HCT116 (cell line): ENCODE measurements at regions not wholly inside any gene's neighbourhood (a gene's known extent, or its start where the extent isn't known, plus 50 kb on each side); places are given as distances from the start of the nearest gene placed in this dataset.

ENCODE experiments used
- ATAC-seq: fragments of 200-7000 bp; cut with Tn5 transposase; 2 replicates; pipeline ENCODE4 v1.9.1; 2020; ENCODE audit warnings: mild to moderate bottlenecking, moderate library complexity
- BruUV-seq: library from RNA; stranded (reverse); fragments of 400-500 nt; replicated peaks from 2 replicates; lab custom pipeline; 2021; lab: Mats Ljungman, UMichigan
- CTCF ChIA-PET: fragments of 300-600 bp; sonication (Branson Sonifier 250); formaldehyde crosslinking; loops from one replicate; lab custom pipeline; 2021; ENCODE audit warnings: antibody characterized with exemption; lab: Charles Lee
- POLR2A ChIA-PET: fragments of 300-600, 350-600 bp; sonication (Branson Sonifier 250); formaldehyde crosslinking; loops from one replicate; lab custom pipeline; 2021; ENCODE audit warnings: antibody characterized with exemption; lab: Charles Lee
- RAD21 ChIA-PET, 2 experiments: fragments of 300-600 bp; sonication (Branson Sonifier 250); formaldehyde crosslinking; loops; one replicate each; lab custom pipeline; 2023; ENCODE audit warnings: low total read pairs in 2 of 2; ENCODE audit not compliant: uncharacterized antibody in 2 of 2, unreplicated experiment in 2 of 2, low non-redundant PET in 1 of 2; lab: Charles Lee
- DNase-seq: peaks from one replicate; pipeline ENCODE4 v3.0.0-alpha.2; 2010; ENCODE audit warnings: low read depth, low spot score
- H2AFZ ChIP-seq: fragments of 200-600 bp; shearing (Covaris generic), sonication (generic); 2 replicates; pipeline ENCODE4 v1.6.1; 2017; ENCODE audit warnings: low read depth, mixed run types, mixed read lengths, antibody characterized with exemption, low read length; ENCODE audit not compliant: poor library complexity, severe bottlenecking
- H3K27ac ChIP-seq: 2 replicates; pipeline ENCODE4 v1.5.1; 2012; ENCODE audit warnings: low read depth, low read length
- H3K27me3 ChIP-seq: fragments of 200-600 bp; sonication (generic); 2 replicates; pipeline ENCODE4 v1.6.1; 2016; ENCODE audit warnings: mixed run types, low read length, mixed read lengths; ENCODE audit not compliant: insufficient read depth
- H3K36me3 ChIP-seq, 2 experiments: fragments of 200-500 bp in 1 of 2; fragments of 200-600 bp in 1 of 2; sonication (Bioruptor generic) in 1 of 2; sonication (generic) in 1 of 2; 2 replicates each; pipeline versions ENCODE4 v1.5.1 to v1.6.1; 2014 to 2016; ENCODE audit warnings: low read length in 2 of 2, inconsistent platforms in 1 of 2, mixed read lengths in 1 of 2, mixed run types in 1 of 2; ENCODE audit not compliant: insufficient read depth in 2 of 2, control insufficient read depth in 1 of 2
- H3K4me1 ChIP-seq, 2 experiments: fragments of 200-600 bp in 1 of 2; sonication (generic) in 1 of 2; 2 replicates each; pipeline versions ENCODE4 v1.5.1 to v1.6.1; 2012 to 2017; ENCODE audit warnings: low read length in 2 of 2, inconsistent platforms in 1 of 2, mild to moderate bottlenecking in 1 of 2, mixed read lengths in 1 of 2, mixed run types in 1 of 2, moderate library complexity in 1 of 2; ENCODE audit not compliant: insufficient read depth in 2 of 2, control insufficient read depth in 1 of 2
- H3K4me2 ChIP-seq: fragments of 200-600 bp; sonication (generic); 2 replicates; pipeline ENCODE4 v1.6.1; 2017; ENCODE audit warnings: mixed run types, low read length, mixed read lengths
- H3K4me3 ChIP-seq, 2 experiments: fragments of 200-600 bp in 1 of 2; sonication (generic) in 1 of 2; replicated peaks in 1 of 2; 2 replicates each; pipeline ENCODE4 v1.5.1; 2011 to 2016; ENCODE audit warnings: low read length in 2 of 2, control low read depth in 1 of 2, low read depth in 1 of 2, mild to moderate bottlenecking in 1 of 2, mixed read lengths in 1 of 2, mixed run types in 1 of 2
- H3K79me2 ChIP-seq: fragments of 200-600 bp; sonication (generic); 2 replicates; pipeline ENCODE4 v1.6.1; 2017; ENCODE audit warnings: mild to moderate bottlenecking, mixed run types, low read length, moderate library complexity, mixed read lengths; ENCODE audit not compliant: insufficient read depth
- H3K9ac ChIP-seq: fragments of 200-600 bp; sonication (generic); 2 replicates; pipeline ENCODE4 v1.6.1; 2016; ENCODE audit warnings: low read length, mixed read lengths
- H3K9me2 ChIP-seq: fragments of 200-600 bp; sonication (generic), shearing (Covaris generic); 2 replicates; pipeline ENCODE4 v1.6.1; 2017; ENCODE audit warnings: mixed run types, mild to moderate bottlenecking, moderate library complexity; ENCODE audit not compliant: insufficient read depth
- H3K9me3 ChIP-seq, 2 experiments: fragments of 200-500 bp in 1 of 2; fragments of 200-600 bp in 1 of 2; sonication (Bioruptor generic) in 1 of 2; sonication (generic) in 1 of 2; 2 replicates each; pipeline ENCODE4 v1.6.1; 2014 to 2017; ENCODE audit warnings: low read length in 2 of 2, mixed read lengths in 2 of 2, inconsistent platforms in 1 of 2, low read depth in 1 of 2, mild to moderate bottlenecking in 1 of 2, mixed run types in 1 of 2, moderate library complexity in 1 of 2; ENCODE audit not compliant: control insufficient read depth in 1 of 2, insufficient read depth in 1 of 2
- H4K20me1 ChIP-seq: fragments of 200-600 bp; sonication (generic), shearing (Covaris generic); 2 replicates; pipeline ENCODE4 v1.6.1; 2017; ENCODE audit warnings: mixed run types, mild to moderate bottlenecking, moderate library complexity; ENCODE audit not compliant: insufficient read depth
- CBX3 ChIP-seq: IDR thresholded peaks from 2 replicates; pipeline ENCODE4 v1.6.1; 2012; ENCODE audit warnings: low read depth
- EGR1 ChIP-seq: IDR thresholded peaks from 2 replicates; pipeline ENCODE4 v1.6.1; 2012; ENCODE audit warnings: low read depth
- EZH2phosphoT487 ChIP-seq: fragments of 200-600 bp; IDR thresholded peaks from 2 replicates; pipeline ENCODE4 v1.6.1; 2018; ENCODE audit warnings: antibody characterized with exemption, borderline replicate concordance
- FOSL1 ChIP-seq: IDR thresholded peaks from 2 replicates; pipeline ENCODE4 v1.6.1; 2012; ENCODE audit warnings: low read depth
- JUND ChIP-seq: IDR thresholded peaks from 2 replicates; pipeline ENCODE4 v1.6.1; 2012
- POLR2A ChIP-seq: IDR thresholded peaks from 2 replicates; pipeline ENCODE4 v1.7.0; 2011; ENCODE audit warnings: borderline replicate concordance; ENCODE audit not compliant: insufficient read depth, insufficient read length; ENCODE audit errors: extremely low read depth
- POLR2AphosphoS5 ChIP-seq: IDR thresholded peaks from 2 replicates; pipeline ENCODE4 v1.6.1; 2011; ENCODE audit warnings: mild to moderate bottlenecking, low read depth, low read length, moderate library complexity
- RAD21 ChIP-seq: IDR thresholded peaks from 2 replicates; pipeline ENCODE4 v1.6.1; 2012; ENCODE audit warnings: low read depth, mild to moderate bottlenecking
- SIN3A ChIP-seq: IDR thresholded peaks from 2 replicates; pipeline ENCODE4 v1.6.1; 2012; ENCODE audit warnings: low read depth
- SP1 ChIP-seq: IDR thresholded peaks from 2 replicates; pipeline ENCODE4 v1.6.1; 2012; ENCODE audit warnings: low read depth
- SRF ChIP-seq: IDR thresholded peaks from 2 replicates; pipeline ENCODE4 v1.6.1; 2012; ENCODE audit warnings: low read depth
- TCF7L2 ChIP-seq: IDR thresholded peaks from 2 replicates; pipeline ENCODE4 v1.7.0; 2011; ENCODE audit warnings: borderline replicate concordance, inconsistent platforms; ENCODE audit not compliant: insufficient read depth, insufficient read length; ENCODE audit errors: extremely low read depth
- ZNF274 ChIP-seq: fragments of 200-500 bp; sonication (Bioruptor generic); IDR thresholded peaks from 2 replicates; pipeline ENCODE4 v1.6.1; 2014; ENCODE audit warnings: mild to moderate bottlenecking, low read depth, low read length, inconsistent platforms
- intact Hi-C: fragments of 100-400 bp; cut with micrococcal nuclease; formaldehyde crosslinking; loops from 2 replicates; pipeline ENCODE4 v1.10.0; 2022
- TF ChIP-seq, protein P1 (sequence below), 3 experiments: fragments of 200-600 bp in 1 of 3; sonication (generic) in 1 of 3; IDR thresholded peaks in 2 of 3; conservative IDR thresholded peaks in 1 of 3; 2 replicates each; pipeline ENCODE4 v1.5.1; 2012 to 2017; ENCODE audit warnings: low read depth in 2 of 3, low read length in 2 of 3, antibody characterized with exemption in 1 of 3, borderline replicate concordance in 1 of 3, control low read depth in 1 of 3, mild to moderate bottlenecking in 1 of 3, mixed read lengths in 1 of 3, mixed run types in 1 of 3, moderate library complexity in 1 of 3; ENCODE audit not compliant: insufficient read depth in 1 of 3
- TF ChIP-seq, protein P2 (sequence below): IDR thresholded peaks from 2 replicates; pipeline ENCODE4 v1.6.1; 2012; ENCODE audit warnings: low read depth
- TF ChIP-seq, protein P3 (sequence below): IDR thresholded peaks from 2 replicates; pipeline ENCODE4 v1.6.1; 2012

DNA sequence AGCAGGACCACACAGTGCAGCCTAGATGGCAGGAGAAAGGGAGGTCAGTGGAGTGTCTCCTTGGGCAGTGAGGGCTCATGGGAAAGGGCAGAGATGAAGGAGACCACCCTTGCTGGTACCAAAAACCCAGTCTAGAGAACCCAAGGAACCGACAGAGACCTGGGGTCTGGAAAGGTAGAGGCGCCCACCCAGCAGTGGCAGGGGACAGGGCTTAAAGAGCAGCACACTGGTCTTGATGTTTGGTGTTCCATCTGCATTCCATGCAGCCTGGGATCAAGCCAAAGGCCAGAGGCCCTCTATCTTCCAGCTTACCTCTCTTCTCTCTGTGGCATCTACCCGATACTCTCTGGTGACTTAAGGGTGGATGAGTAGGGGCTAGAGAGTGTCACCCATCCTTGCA, 127.5 kb downstream of the PJA1 start:
- Histone ChIP-seq H3K9me3 (no peaks in the 10 kb centered on the region), H3K4me1 (peaks cover 0 to 4% of the 10 kb centered on the region in 2 experiments; a peak in 1 of 4 replicates), H3K9ac (no peak overlapping the region), H3K79me2 (no peaks in the 10 kb centered on the region), H3K36me3 (no peaks in the 10 kb centered on the region), H3K27me3 (no peaks in the 10 kb centered on the region), H3K4me3 (no peak overlapping the region), H2AFZ (no peak overlapping the region), H3K9me2 (no peaks in the 10 kb centered on the region), H4K20me1 (no peaks in the 10 kb centered on the region), H3K4me2 (no peak overlapping the region), H3K27ac (no peak overlapping the region)
- TF ChIP-seq ZNF274 (no peak), POLR2AphosphoS5 (no peak), CBX3 (no peak), SP1 (no peak), POLR2A (no peak), RAD21 (no peak), SRF (no peak), TCF7L2 (no peak), EZH2phosphoT487 (no peak), JUND (no peak), FOSL1 (no peak), SIN3A (no peak), EGR1 (no peak)
- TF ChIP-seq, protein P1, sequence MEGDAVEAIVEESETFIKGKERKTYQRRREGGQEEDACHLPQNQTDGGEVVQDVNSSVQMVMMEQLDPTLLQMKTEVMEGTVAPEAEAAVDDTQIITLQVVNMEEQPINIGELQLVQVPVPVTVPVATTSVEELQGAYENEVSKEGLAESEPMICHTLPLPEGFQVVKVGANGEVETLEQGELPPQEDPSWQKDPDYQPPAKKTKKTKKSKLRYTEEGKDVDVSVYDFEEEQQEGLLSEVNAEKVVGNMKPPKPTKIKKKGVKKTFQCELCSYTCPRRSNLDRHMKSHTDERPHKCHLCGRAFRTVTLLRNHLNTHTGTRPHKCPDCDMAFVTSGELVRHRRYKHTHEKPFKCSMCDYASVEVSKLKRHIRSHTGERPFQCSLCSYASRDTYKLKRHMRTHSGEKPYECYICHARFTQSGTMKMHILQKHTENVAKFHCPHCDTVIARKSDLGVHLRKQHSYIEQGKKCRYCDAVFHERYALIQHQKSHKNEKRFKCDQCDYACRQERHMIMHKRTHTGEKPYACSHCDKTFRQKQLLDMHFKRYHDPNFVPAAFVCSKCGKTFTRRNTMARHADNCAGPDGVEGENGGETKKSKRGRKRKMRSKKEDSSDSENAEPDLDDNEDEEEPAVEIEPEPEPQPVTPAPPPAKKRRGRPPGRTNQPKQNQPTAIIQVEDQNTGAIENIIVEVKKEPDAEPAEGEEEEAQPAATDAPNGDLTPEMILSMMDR (IDR thresholded peaks at IDR 0.05 in 2 of 3, conservative IDR thresholded peaks at IDR 0.05 in 1 of 3; ENCODE audit: borderline replicate concordance in 1 of 3, insufficient read depth in 1 of 3, low read depth in 2 of 3, low read length in 2 of 3): no peak
- TF ChIP-seq, protein P2, sequence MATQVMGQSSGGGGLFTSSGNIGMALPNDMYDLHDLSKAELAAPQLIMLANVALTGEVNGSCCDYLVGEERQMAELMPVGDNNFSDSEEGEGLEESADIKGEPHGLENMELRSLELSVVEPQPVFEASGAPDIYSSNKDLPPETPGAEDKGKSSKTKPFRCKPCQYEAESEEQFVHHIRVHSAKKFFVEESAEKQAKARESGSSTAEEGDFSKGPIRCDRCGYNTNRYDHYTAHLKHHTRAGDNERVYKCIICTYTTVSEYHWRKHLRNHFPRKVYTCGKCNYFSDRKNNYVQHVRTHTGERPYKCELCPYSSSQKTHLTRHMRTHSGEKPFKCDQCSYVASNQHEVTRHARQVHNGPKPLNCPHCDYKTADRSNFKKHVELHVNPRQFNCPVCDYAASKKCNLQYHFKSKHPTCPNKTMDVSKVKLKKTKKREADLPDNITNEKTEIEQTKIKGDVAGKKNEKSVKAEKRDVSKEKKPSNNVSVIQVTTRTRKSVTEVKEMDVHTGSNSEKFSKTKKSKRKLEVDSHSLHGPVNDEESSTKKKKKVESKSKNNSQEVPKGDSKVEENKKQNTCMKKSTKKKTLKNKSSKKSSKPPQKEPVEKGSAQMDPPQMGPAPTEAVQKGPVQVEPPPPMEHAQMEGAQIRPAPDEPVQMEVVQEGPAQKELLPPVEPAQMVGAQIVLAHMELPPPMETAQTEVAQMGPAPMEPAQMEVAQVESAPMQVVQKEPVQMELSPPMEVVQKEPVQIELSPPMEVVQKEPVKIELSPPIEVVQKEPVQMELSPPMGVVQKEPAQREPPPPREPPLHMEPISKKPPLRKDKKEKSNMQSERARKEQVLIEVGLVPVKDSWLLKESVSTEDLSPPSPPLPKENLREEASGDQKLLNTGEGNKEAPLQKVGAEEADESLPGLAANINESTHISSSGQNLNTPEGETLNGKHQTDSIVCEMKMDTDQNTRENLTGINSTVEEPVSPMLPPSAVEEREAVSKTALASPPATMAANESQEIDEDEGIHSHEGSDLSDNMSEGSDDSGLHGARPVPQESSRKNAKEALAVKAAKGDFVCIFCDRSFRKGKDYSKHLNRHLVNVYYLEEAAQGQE: no peak
- TF ChIP-seq, protein P3, sequence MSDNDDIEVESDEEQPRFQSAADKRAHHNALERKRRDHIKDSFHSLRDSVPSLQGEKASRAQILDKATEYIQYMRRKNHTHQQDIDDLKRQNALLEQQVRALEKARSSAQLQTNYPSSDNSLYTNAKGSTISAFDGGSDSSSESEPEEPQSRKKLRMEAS: no peak
- ATAC-seq: no peak
- ChIA-PET RAD21 (no interaction called here), POLR2A (no interaction called here), CTCF (no interaction called here)
- no TSS peak for BruUV-seq
- DNase-seq: no peak
- intact Hi-C loops: no loop called here
